Suprapubic skin (tissue), 4 donors: ENCODE measurements at regions not wholly inside any gene's neighbourhood (a gene's known extent, or its start where the extent isn't known, plus 50 kb on each side); places are given as distances from the start of the nearest gene placed in this dataset.

ENCODE experiments used
- CTCF ChIP-seq, 2 donors: fragments of 200-600 bp in 1 of 2; fragments of 450-650 bp in 1 of 2; sonication (generic) in 1 of 2; IDR thresholded peaks; one replicate each; pipeline ENCODE4 v1.5.1; 2016 to 2019; ENCODE audit warnings: antibody characterized with exemption in 2 of 2, mild to moderate bottlenecking in 1 of 2, moderate library complexity in 1 of 2
- POLR2A ChIP-seq, 2 donors: fragments of 450-650 bp; IDR thresholded peaks; one replicate each; pipeline ENCODE4 v1.6.1; 2017; ENCODE audit warnings: antibody characterized with exemption in 2 of 2, mild to moderate bottlenecking in 2 of 2, moderate library complexity in 2 of 2
- POLR2AphosphoS5 ChIP-seq, 3 donors: sonication (generic); formaldehyde crosslinking; IDR thresholded peaks; one replicate each; pipeline ENCODE4 v1.6.1; 2017; ENCODE audit warnings: antibody characterized with exemption in 3 of 3

GRCh38 chr4:175954685-175955084 is 111.0 kb upstream of the WDR17 start:
- TF ChIP-seq CTCF (IDR thresholded peaks at IDR 0.05): no peak
- TF ChIP-seq POLR2A (IDR thresholded peaks at IDR 0.05): no peak
- no peak for TF ChIP-seq POLR2AphosphoS5 (IDR thresholded peaks at IDR 0.05)
